ENCODE measurements at regions not wholly inside any gene's neighbourhood (a gene's known extent, or its start where the extent isn't known, plus 50 kb on each side); places are given as distances from the start of the nearest gene placed in this dataset.
A peak's percentile ranks its signal among the peaks of the same experiment; 100 is the strongest.

DNA sequence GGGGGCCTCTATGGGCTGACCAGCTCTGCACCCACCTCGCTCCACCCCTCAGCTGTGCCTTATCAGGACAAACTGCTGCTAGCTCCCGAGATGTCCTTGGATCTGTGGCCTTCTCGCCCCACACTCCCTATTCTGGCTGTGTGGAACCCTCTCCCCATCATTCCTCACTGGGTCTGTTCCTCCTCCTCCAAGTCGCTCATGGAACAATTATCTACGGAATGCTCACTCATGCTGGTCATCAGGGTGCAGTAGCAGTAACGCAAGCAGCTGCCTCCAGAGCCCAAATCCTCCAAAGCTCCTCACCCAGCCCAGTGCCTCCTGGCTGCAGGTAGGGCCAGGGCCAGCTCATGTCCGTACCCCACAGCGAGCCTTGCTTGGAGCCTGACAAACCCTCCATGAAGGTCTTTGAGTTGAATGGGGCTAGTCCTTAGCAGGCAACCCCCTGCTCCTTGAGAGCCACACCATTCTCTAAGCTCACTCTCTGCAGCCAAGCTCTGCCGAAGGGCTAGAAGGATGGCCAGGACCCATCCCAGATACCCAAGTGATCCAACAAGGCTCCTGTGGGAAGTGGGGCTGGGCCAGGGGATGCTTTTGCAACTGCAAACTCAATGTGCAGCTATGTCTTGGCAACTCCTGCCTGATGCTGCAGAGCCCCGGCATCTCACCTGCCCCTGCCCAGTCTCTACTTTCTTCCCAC is 977.8 kb downstream of the TBC1D22A start:
- DNase-seq (ENCODE audit: low read depth in 4 of 4, low spot score in 3 of 4): no peak

DNA sequence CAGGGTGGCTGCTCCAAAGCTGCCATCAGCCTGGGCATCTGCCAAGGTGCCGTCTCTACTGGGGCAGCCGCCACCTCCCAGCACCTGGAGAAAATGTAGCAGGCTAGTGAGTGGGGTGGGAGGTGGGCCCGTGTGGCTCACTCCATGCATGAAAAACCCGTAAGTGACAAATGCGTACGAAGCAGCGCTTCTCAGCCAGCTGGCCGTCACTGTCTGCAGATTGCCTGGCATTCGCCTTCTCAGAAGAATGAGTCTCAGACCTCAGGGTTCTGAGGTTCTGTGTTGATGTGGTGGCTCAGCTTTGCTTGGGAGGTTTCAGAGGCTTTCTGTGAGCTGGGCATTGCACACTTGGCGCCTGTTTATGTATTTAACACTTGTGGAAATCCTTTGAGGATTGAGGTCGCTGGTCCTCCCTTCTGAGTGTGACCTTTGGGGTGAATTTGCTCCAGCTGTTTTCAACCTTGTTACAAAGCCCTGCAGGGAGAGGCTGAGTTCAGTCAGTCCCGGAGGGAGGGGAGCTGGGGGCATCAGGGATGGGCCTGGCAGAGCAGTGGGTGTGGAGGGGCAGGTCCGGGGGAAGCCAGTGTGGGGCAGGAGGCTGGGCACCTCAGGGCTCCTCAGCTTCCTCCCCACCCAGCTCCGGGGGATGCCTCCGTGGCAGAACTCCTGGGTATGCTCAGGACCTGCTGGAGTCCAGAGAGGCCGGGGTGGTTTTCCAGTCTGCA is 977.0 kb downstream of the TBC1D22A start:
- DNase-seq (ENCODE audit: low read depth in 4 of 4, low spot score in 3 of 4): no peak

DNA sequence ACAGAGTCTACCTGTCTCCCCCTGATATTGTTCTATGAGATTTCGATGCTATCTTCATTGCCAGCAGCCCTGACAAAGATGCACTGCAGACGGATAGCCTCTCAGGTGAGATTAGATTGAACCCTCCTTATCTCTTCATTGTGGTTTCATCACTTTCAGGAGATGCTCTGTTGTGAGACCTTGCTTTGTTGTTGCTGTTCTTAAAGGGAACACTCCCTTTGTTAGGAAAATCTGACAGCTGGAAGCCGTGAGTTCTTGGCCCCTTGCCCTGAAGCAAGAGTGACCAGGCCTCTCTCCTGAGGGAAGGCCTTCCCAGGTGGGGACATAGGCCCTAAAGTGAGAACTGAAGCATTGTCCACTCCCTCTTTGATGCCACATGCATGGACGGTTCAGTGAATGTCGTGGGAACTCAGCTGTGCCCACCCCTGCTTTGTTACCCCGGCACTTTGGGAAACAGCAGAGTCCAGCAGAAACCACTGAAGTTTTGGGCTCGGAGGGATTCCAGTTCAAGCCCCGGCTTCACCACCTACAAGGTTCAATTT is 976.1 kb downstream of the TBC1D22A start:
- no peak for DNase-seq (ENCODE audit: low read depth in 4 of 4, low spot score in 3 of 4)

DNA sequence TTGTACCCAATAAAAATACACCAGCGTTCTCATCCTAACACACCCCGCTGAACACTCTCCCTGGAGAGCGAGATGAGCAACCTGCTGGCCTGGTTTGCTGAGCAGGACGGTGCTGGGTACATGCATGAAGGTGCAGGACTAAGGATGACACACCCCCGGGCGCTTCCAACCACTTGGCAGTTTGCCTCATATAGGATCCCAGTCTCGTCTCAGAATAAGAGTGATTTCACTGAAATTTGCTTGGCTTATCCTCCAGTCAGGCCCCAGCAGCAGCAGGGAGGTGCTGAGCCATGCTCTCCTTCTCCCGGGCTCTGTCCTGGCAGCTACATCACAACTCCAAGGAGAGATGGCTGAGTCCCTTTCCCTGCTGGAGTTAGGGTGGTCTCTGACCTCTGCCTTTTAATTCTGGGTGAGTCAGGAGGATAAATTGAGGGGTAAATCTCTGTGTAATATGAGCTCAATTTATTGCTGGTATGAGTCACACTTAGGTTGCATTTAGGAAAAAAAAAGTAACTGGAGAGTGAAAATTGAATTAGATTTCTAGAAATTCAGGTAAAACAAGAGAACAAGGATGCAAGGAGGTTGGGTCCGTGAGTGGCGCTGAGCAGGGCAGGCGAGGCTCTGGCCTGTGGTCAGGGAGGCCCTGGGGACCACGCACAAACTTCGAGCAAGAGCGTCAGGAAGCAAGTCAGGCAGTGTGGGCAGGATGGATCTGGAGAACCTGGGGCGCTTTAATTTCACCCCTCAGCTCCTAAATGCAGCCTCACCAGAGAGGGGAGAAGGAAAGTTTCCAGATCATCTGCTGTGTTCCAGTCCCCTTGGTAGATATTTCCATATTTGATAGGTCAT is 974.0 kb downstream of the TBC1D22A start:
- DNase-seq (ENCODE audit: low read depth in 4 of 4, low spot score in 3 of 4): no peak

DNA sequence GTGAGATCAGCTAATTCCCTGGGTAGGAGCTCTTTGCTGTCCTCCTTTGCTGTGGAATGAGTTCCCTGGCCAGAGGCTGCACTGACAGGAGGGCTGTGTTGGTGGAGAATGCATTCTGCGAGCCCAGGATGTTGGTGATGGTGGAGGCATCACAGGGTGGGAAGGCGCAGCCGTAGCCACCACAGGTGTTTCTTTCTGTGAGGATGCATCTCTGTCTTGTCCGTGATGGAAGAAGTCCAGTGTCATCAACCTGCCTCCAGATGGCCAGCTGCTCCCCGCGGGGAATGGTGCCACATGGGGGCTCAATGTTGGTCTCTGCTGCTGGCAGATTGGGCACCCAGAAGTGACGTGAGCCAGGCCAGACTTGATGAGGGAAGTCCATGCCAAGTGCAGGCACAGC is 972.1 kb downstream of the TBC1D22A start:
- no peak for DNase-seq (ENCODE audit: low read depth in 4 of 4, low spot score in 3 of 4)

DNA sequence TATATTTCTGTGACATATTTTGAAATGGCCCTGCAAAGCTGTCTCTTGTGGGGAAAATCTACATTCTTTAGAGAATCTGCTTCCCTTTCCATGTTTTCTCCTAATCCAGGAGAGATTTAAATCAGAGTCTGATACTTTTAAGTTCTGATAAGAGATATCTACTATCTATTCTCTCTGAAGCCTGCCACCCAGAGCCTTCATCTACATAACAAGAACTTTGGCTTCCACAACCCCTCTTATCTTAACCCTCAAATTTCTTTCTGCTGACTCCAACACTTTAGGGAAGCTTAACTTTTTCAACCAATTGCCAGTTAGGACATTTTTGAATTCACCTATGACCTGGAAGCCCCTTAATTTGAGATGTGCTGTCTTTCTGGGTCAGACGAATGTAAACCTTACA is 965.2 kb downstream of the TBC1D22A start:
- no peak for DNase-seq (ENCODE audit: low read depth in 4 of 4, low spot score in 3 of 4)

DNA sequence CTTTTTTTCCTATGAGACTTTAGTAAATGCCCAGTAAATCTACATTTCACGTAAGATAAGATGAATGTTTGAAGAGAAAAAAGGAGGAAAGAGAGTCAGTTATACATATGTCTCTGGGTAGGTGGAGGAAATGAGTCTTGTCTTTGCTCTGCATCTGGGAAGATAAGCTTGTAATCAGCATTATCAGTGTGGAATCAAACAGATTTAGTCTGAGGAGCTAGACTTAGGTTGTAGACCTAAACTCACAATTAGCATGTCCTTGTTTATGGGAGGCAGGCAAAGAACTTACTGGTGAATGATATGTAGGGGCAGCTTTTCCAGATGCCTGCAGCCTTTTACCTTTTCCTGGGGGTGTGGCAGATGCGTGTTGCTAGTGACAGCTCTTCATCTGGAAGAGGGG is 962.3 kb downstream of the TBC1D22A start:
- no peak for DNase-seq (ENCODE audit: low read depth in 4 of 4, low spot score in 3 of 4)

DNA sequence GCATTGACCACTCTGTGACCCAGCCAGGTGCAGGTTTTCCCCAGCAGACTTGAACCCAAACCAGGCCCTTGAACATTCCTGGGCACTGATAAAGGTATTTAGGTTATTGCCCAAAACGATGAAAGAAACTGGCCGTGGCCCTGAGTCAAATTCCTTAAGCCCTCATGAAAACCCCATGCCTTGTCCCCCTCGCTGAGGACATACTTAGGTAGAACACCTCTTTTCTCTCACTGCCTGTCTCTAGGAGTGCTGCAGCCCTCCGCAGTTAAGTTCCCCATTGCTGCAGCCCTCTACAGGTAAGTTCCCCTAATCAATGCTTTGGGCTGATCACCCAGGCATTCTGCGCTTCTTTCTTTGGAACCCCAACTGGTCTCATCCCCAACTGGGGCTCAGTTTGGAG is 961.6 kb downstream of the TBC1D22A start:
- DNase-seq (ENCODE audit: low read depth in 4 of 4, low spot score in 3 of 4): no peak

DNA sequence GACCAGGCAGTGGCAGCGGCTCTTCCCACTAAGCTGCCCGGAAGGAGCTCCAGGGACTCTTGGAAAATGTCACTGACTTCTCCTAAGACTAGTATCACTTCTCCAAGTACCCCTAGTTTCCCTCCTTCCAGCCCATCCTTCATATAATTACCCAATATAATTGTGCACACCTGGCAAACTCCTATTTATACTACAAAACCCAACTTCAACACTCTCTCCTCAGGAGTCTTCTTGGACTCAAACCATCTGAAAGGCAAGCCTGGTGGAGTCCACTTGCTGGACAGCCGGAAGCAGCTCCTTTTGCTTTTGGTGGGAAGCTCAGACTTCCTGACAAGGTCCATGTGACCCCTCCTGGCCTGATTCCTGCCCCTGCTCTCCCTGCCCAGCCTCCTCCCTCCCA is 955.9 kb downstream of the TBC1D22A start:
- no peak for DNase-seq (ENCODE audit: low read depth in 4 of 4, low spot score in 3 of 4)

DNA sequence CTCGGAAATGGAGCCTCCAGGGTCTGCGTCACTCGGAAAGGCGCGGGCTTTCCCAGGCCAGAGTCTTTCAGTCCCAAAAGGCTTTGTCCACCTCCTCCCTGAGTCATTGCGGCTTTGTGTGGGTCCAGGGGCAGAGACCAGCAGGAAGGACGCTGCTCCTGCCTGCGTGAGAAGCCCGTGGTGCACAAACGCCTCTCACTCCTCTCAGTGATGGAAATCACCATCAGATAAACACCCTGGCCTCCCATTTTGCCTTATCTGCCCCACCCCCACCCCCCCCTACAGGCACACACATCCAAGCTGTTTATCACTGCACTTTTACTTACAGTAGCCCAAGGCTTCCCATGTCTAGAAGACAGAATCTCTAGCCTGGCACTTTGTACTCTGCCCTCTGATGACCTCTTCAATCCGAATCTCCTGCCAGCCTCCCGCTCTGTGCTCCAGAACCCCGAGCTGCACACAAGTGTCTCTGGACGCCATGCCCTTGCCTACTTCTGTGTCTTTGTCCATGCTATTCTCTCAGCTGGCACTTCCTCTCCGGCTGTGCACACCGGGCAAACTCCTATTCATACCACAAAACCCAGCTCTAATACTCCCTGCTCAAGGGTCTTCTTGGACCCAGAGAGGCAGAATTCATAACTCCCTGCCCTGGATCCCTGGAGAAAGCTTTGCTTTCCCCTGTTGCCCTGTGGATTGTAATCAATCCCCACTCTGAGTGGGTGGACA is 954.6 kb downstream of the TBC1D22A start:
- DNase-seq (ENCODE audit: low read depth in 4 of 4, low spot score in 3 of 4): no peak

DNA sequence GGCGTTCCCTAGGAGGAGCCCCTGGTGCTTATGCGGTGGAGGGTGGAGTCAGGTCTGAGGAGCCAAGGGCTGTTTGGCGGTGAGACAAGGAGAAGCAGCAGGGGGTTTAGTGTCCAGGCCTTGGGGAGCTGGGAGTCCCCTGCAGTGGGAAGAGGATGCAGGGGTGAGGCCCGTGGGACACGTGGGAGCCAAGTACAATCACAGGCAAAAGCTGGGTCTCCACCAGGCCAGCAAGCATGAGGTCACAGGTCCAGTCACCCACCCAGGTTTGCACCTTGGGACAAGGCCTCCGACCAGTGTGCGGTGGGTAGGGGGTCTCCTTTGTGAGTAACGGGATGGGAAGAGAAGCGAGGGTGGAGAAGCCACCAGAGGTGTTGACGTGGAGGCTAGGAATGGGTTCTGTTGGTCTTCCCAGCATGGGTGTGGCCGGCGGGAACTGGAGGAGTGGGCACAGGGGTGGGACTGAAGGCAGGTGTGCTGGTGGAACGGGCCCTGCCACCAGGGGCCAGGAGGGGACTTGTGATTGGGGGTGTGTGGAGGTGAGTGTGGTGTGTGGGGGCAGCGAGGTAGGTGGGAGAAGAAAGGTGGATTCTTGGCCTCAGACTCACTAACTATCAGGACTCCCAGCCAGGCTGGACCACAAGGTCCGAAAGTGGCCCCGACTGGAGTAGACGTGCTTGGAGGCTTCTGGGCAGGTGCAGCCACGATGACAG is 953.6 kb downstream of the TBC1D22A start:
- DNase-seq (ENCODE audit: low read depth in 4 of 4, low spot score in 3 of 4): no peak

DNA sequence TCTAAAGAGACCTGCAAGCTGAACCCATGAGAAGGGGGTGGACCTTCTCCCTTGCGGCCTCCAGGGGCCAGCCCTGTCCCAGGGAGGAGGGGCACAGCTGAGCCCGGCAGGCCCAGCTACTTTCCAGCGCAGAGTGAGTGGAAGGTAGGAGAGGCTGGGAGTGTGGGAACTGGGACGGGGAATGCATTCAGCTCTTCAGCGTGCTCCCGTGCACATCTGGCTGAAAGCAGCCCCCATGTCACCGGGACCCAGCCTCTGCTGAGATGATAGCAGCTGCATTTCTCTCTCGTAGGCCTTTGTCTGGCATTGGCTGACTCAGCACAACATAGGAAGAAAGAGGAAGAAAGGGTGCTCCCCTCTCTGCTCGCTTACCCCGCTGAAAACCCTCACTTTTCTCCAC is 951.5 kb downstream of the TBC1D22A start:
- peak in 1 of 4 donors; percentile 0 for DNase-seq (ENCODE audit: low read depth in 4 of 4, low spot score in 3 of 4)

DNA sequence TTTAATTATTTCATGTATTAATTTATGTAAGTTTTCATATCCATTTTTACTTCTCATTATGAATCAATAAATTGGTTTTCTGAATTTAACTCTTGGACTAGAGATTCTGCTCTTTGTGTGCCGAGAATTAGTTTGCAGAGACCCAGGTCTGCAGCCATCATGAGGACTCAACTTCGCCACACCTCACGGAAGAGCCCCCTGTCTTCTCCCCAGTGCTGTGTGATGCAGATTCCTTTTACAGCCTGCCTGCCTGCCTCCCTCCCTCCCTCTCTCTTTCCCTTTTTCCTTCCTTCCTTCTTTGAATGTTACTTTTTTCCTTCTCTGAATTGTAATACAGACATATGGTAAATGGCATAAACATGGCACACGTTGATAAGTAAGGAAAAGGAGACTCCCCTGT is 947.7 kb downstream of the TBC1D22A start:
- DNase-seq (ENCODE audit: low read depth in 4 of 4, low spot score in 3 of 4): no peak

DNA sequence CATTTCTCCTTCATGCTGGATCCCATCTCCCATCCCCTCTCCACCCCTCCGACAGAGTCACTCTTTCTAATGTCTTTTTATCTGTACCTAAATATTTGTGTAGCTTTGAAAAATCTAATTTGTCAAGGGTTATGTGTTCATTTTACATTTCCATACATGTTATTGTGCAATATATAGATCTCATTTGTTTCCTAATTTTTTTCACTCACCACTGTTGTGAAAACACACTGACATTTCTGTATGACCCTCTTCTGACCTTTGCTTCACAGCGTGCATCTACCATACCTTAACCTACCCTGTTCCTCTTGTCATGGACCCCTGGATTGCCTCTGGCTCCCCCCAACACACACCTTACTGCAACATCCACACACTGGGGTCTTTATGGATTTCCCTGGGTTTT is 942.9 kb downstream of the TBC1D22A start:
- no peak for DNase-seq (ENCODE audit: low read depth in 4 of 4, low spot score in 3 of 4)

DNA sequence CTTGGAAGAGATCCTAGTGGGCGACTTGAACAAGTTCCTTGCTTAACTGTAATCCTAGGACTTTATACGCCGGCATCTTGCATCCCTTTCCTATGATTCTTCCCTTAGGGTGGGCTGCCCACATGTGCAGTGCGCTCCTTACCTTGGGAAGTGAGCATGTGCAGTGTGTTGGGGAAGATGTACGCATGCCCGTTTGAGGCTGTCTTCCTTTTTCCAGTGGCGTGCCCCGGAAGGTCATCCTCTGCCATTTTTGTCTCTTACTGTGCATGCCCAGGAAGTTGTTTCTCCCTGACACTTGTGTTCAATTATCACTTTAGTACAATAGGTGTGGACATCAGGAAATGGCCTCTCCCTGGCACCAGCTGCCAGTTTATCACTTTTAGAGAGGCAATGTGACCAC is 936.5 kb downstream of the TBC1D22A start:
- DNase-seq (ENCODE audit: low read depth in 4 of 4, low spot score in 3 of 4): no peak

DNA sequence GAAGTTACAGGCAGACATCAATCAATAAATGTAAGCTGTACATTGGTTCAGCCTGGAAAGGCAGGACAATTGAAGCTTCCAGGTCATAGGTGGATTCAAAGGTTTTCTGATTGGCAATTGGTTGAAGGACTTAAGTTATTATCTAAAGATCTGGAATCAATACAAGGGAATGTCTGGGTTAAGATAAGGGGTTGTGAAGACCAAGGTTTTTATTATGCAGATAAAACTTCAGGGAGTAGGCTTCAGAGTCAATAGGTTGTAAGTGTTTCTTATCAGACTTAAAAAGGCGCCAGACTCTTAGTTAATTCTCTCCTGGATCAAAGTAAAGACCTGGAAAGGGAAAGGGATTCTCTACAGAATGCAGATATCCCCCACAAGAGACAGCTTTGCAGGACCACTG is 935.4 kb downstream of the TBC1D22A start:
- DNase-seq (ENCODE audit: low read depth in 4 of 4, low spot score in 3 of 4): no peak

DNA sequence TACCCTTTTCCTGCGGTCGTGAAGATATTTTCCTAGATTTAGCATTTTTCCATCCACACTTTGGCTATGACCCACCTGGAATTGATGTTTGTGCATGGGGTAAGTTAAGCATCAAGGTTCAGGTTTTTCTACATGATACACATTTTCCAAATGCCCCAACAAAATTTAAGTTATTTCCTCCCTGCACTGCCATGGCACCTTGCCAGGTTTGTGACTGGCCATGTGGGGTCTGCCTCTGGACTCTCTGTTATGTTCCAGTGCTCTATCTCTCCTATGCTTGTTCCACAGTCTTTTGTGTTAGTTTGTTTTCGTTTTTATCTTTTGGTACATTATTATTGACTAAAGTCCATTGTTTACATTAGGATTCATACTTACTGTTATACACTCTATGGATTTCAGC is 934.3 kb downstream of the TBC1D22A start:
- no peak for DNase-seq (ENCODE audit: low read depth in 4 of 4, low spot score in 3 of 4)

DNA sequence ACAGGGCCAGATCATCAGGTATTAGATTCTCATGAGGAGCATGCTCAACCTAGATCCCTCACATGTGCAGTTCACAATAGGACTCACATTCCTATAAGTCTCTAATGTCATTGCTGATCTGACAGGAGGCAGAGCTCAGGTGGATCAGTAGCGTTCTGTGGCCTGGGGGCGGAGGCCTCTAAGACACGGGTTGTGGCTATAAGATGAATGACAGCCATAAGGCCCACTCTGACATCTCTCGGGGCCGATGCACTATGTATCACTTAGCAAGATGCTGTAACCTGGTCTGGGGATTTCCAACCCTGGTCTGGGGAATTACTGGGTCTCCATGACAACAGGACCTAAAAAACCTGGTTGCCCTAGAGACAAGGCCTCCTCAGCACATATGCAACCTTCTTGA is 932.7 kb downstream of the TBC1D22A start:
- DNase-seq (ENCODE audit: low read depth in 4 of 4, low spot score in 3 of 4): no peak

DNA sequence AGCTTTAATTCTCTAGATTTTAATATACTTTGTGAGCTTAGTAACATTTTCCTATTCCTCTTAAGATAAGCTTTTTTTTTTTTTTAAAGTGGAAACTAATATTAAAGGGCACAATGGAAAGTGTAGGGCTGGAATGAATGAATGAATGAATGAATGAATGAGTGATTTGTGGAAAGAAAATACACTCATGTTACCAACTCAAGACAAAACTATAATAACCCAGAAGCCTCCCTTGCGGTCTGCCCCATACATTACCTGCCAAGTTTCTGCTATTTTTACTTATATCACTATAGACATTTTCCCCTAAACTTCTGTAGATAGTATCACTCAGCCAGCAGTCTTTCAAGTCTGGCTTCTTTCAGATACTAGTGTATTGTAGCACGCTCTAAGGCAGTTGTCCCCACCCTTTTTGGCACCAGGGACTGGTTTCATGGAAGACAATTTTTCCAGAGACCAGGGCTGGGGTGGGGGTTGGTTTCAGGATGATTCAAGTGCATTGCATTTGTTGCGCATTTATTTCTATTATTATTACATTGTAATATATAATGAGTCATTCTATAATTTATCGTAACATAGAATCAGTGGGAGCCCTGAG is 932.2 kb downstream of the TBC1D22A start:
- DNase-seq (ENCODE audit: low read depth in 4 of 4, low spot score in 3 of 4): no peak

DNA sequence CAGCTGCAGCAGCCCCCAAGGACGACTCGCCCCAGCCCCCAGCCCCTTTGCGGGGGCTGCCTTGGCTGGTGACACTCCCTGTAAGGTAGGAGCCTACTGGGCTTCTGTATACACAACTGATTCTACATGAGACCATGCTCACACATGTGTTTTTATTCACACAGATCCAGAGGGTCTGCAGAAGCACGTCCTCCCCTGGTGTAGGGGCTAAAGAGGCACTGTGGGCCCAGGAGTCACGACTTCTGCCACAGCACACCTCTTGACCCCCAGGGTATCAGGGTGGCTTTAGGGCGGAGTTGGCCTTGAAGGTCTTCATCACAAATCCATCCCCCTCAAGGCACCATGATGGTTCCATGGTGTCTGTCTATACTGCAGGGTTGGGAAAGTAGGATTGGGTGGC is 931.2 kb downstream of the TBC1D22A start:
- no peak for DNase-seq (ENCODE audit: low read depth in 4 of 4, low spot score in 3 of 4)
